Spleen (tissue), 11 donors: ENCODE measurements at regions not wholly inside any gene's neighbourhood (a gene's known extent, or its start where the extent isn't known, plus 50 kb on each side); places are given as distances from the start of the nearest gene placed in this dataset.
"Not testable (repeated sequence)": the region's sequence is repeated elsewhere in the genome, so short reads cannot be mapped to it uniquely, and the experiment has no call there.

Experiments
- DNase-seq: peaks from one replicate; pipeline ENCODE4 v3.0.0-alpha.2; 2020
- H3K27ac ChIP-seq, 8 donors: fragments of 200-600 bp; sonication (generic) in 7 of 8; 1 replicate in 4 of 8; 2 replicates in 4 of 8; pipeline versions ENCODE4 v1.5.0 to v1.8.0; 2016 to 2021; ENCODE audit warnings: inconsistent platforms in 4 of 8, mild to moderate bottlenecking in 4 of 8, moderate library complexity in 1 of 8
- H3K27me3 ChIP-seq, 7 donors: fragments of 200-600 bp; sonication (generic) in 6 of 7; replicated peaks in 1 of 7; 1 replicate in 4 of 7; 2 replicates in 3 of 7; pipeline versions ENCODE4 v1.5.0 to v1.8.0; 2016 to 2021; ENCODE audit warnings: inconsistent platforms in 3 of 7, mild to moderate bottlenecking in 1 of 7
- H3K36me3 ChIP-seq, 6 donors: fragments of 200-600 bp; sonication (generic) in 5 of 6; 1 replicate in 4 of 6; 2 replicates in 2 of 6; pipeline versions ENCODE4 v1.5.0 to v1.8.0; 2016 to 2021; ENCODE audit warnings: inconsistent platforms in 2 of 6
- H3K4me1 ChIP-seq, 6 donors: fragments of 200-600 bp; sonication (generic) in 5 of 6; 1 replicate in 3 of 6; 2 replicates in 3 of 6; pipeline versions ENCODE4 v1.5.0 to v1.8.0; 2016 to 2021; ENCODE audit warnings: inconsistent platforms in 3 of 6
- H3K4me3 ChIP-seq, 8 donors: fragments of 200-600 bp; sonication (generic) in 7 of 8; 1 replicate in 4 of 8; 2 replicates in 4 of 8; pipeline versions ENCODE4 v1.5.0 to v1.8.0; 2016 to 2021; ENCODE audit warnings: inconsistent platforms in 4 of 8, mild to moderate bottlenecking in 4 of 8, moderate library complexity in 2 of 8
- H3K9me3 ChIP-seq, 8 donors: fragments of 200-600 bp; sonication (generic) in 7 of 8; 1 replicate in 4 of 8; 2 replicates in 4 of 8; pipeline versions ENCODE4 v1.5.0 to v1.8.0; 2016 to 2021; ENCODE audit warnings: inconsistent platforms in 4 of 8
- POLR2A ChIP-seq, 3 donors: fragments of 450-650 bp; IDR thresholded peaks; one replicate each; pipeline ENCODE4 v1.5.1; 2017; ENCODE audit warnings: antibody characterized with exemption in 3 of 3, mild to moderate bottlenecking in 1 of 3
- POLR2AphosphoS5 ChIP-seq, 3 donors: sonication (generic); formaldehyde crosslinking; IDR thresholded peaks; one replicate each; pipeline ENCODE4 v1.5.1; 2017; ENCODE audit warnings: antibody characterized with exemption in 3 of 3
- WGBS, 5 donors: extraction: QIAGEN DNeasy Blood & Tissue Kit in 3 of 5; methylation state at CpG; one replicate each; pipeline versions ENCODE4 v1.1.5 to v1.1.7; 2013 to 2018; 5-methylcytosine and 5-hydroxymethylcytosine counted together
- intact Hi-C: fragments of 100-400 bp; cut with DNase I; formaldehyde crosslinking; loops from one replicate; pipeline ENCODE4 v1.15.0; 2023; ENCODE audit warnings: low total_unique reads
- TF ChIP-seq, protein P1 (sequence below), 11 experiments: fragments of 200-600 bp in 7 of 11; fragments of 450-650 bp in 4 of 11; sonication (generic) in 4 of 11; IDR thresholded peaks in 8 of 11; conservative IDR thresholded peaks in 3 of 11; 1 replicate in 7 of 11; 2 replicates in 4 of 11; pipeline versions ENCODE4 v1.4.0 to v1.8.0; 2016 to 2021; ENCODE audit warnings: antibody characterized with exemption in 11 of 11, inconsistent platforms in 4 of 11, mild to moderate bottlenecking in 1 of 11
- donor health status: healthy with polysubstance abuse.
- donor health status: DM: no; HTN: no; CAD: no; lungs with moderate emphysema.
- donor health status: DM: no; HTN: no; CAD: no.
- donor health status: Bipolar disorder and iron deficiency.
- donor health status: healthy.
- donor health status: DM: no; HTN: no; CAD: no.
- donor health status: DM: yes; HTN: yes; CAD: no.

- Histone ChIP-seq H3K27me3 (no peaks in the 10 kb centered on the region), H3K27ac (no peak overlapping the region), H3K4me3 (no peak overlapping the region), H3K36me3 (no peaks in the 10 kb centered on the region), H3K4me1 (no peaks in the 10 kb centered on the region), H3K9me3 (peaks cover 0 to 6% (median 0%) of the 10 kb centered on the region in 8 donors)
- 47 to 60% (median 56%) methylated on average over 2 of the region's 2 CpGs for WGBS, 5 donors
- intact Hi-C loops, result no loop called here
- no peak for TF ChIP-seq POLR2A (IDR thresholded peaks at IDR 0.05)
- no peak for DNase-seq
These were observed 133.1 kb downstream of the ADCYAP1 start for GRCh38 chr18:1037776-1038175.

- no peak overlapping the region for H3K4me3 ChIP-seq
- intact Hi-C loops, result no loop called here
- WGBS, 5 donors, result 83 to 91% (median 89%) methylated on average over 7 of the region's 7 CpGs
These were observed 134.8 kb downstream of the ADCYAP1 start for GRCh38 chr18:1039421-1039820.

GRCh38 chr18:1043039-1043438 is 138.4 kb downstream of the ADCYAP1 start:
- H3K9me3 ChIP-seq, result peaks cover 0 to 12% (median 0%) of the 10 kb centered on the region in 8 donors
- WGBS, 5 donors, result 33 to 78% (median 72%) methylated on average over 2 of the region's 2 CpGs
- not testable (repeated sequence) for H3K4me3 ChIP-seq

More at GRCh38 chr18:1039421-1039820, 134.8 kb downstream of the ADCYAP1 start:
- Histone ChIP-seq H3K4me1 (no peaks in the 10 kb centered on the region), H3K27ac (no peak overlapping the region), H3K27me3 (no peaks in the 10 kb centered on the region), H3K9me3 (peaks cover 0 to 12% (median 0%) of the 10 kb centered on the region in 8 donors), H3K36me3 (no peaks in the 10 kb centered on the region)
- no peak for DNase-seq
- no peak for TF ChIP-seq POLR2A (IDR thresholded peaks at IDR 0.05)
- TF ChIP-seq POLR2AphosphoS5 (IDR thresholded peaks at IDR 0.05), result no peak
- TF ChIP-seq, protein P1, sequence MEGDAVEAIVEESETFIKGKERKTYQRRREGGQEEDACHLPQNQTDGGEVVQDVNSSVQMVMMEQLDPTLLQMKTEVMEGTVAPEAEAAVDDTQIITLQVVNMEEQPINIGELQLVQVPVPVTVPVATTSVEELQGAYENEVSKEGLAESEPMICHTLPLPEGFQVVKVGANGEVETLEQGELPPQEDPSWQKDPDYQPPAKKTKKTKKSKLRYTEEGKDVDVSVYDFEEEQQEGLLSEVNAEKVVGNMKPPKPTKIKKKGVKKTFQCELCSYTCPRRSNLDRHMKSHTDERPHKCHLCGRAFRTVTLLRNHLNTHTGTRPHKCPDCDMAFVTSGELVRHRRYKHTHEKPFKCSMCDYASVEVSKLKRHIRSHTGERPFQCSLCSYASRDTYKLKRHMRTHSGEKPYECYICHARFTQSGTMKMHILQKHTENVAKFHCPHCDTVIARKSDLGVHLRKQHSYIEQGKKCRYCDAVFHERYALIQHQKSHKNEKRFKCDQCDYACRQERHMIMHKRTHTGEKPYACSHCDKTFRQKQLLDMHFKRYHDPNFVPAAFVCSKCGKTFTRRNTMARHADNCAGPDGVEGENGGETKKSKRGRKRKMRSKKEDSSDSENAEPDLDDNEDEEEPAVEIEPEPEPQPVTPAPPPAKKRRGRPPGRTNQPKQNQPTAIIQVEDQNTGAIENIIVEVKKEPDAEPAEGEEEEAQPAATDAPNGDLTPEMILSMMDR (IDR thresholded peaks at IDR 0.05 in 8 of 11, conservative IDR thresholded peaks at IDR 0.05 in 3 of 11), result no peak

DNA sequence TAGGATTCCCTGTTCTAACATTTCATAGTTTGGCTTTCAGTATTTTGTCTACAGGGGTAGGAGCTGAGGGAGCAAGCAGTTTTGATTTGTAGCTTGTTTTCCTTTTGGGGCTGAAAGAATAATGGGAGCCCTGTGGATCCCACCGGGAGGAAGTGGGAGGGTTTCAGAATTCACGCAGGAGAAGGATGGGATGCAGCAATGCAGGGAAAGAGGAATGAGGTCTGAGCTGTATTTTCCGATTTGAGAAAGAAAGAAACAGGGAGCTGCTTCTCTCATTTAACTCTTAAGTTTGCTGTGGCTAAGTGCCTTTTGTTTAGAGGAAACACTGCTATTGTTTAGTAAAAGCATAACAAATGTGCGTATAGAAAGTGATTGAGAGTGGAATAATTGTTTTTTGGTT is 141.0 kb downstream of the ADCYAP1 start:
- H3K4me3 ChIP-seq, result no peak overlapping the region
- peaks cover 0 to 8% (median 0%) of the 10 kb centered on the region in 8 donors for H3K9me3 ChIP-seq
- intact Hi-C loops, result no loop called here
- H3K27ac ChIP-seq, result no peak overlapping the region
- WGBS, 5 donors, result 13 to 26% (median 23%) methylated on average over 4 of the region's 4 CpGs
- no peaks in the 10 kb centered on the region for H3K4me1 ChIP-seq
- H3K27me3 ChIP-seq, result no peaks in the 10 kb centered on the region
- no peaks in the 10 kb centered on the region for H3K36me3 ChIP-seq
- TF ChIP-seq POLR2A (IDR thresholded peaks at IDR 0.05), result no peak
- TF ChIP-seq, protein P1 (IDR thresholded peaks at IDR 0.05 in 8 of 11, conservative IDR thresholded peaks at IDR 0.05 in 3 of 11), result no peak
- no peak for TF ChIP-seq POLR2AphosphoS5 (IDR thresholded peaks at IDR 0.05)
- no peak for DNase-seq

More at GRCh38 chr18:1043039-1043438, 138.4 kb downstream of the ADCYAP1 start:
- H3K27me3 ChIP-seq, H3K36me3 ChIP-seq, intact Hi-C loops, H3K4me1 ChIP-seq, H3K27ac ChIP-seq, DNase-seq: not testable (repeated sequence)

DNA sequence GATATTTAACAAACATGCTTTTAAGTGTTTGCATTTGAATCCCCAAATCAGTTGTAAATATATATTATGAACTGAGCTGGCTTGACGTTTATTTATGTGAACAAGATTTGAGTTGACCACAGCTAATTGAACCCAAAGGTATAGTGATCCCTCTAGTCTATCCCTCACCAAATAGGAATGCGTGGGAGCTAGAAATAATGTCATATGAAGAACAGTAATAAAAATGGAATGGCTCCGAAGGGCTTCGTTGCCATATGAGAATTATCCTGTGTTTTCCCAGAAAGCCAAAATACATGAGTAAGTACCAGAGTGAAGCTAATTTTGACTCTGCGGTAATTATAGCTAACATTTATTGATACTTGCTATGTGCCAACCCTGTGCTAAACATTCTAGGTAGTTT is 142.7 kb downstream of the ADCYAP1 start:
- WGBS, 5 donors, result 81 to 91% (median 85%) methylated on average over 5 of the region's 5 CpGs
- no peaks in the 10 kb centered on the region for H3K36me3 ChIP-seq
- no peaks in the 10 kb centered on the region for H3K27me3 ChIP-seq
- H3K9me3 ChIP-seq, result peaks cover 0 to 8% (median 0%) of the 10 kb centered on the region in 8 donors
- no peak for TF ChIP-seq POLR2A (IDR thresholded peaks at IDR 0.05)
- no peak for TF ChIP-seq POLR2AphosphoS5 (IDR thresholded peaks at IDR 0.05)
- TF ChIP-seq, protein P1 (IDR thresholded peaks at IDR 0.05 in 8 of 11, conservative IDR thresholded peaks at IDR 0.05 in 3 of 11), result no peak
- no peak overlapping the region for H3K4me3 ChIP-seq
- H3K27ac ChIP-seq, result no peak overlapping the region
- intact Hi-C loops, result no loop called here
- H3K4me1 ChIP-seq, result no peaks in the 10 kb centered on the region
- no peak for DNase-seq
